ENCODE measurements at regions not wholly inside any gene's neighbourhood (a gene's known extent, or its start where the extent isn't known, plus 50 kb on each side); places are given as distances from the start of the nearest gene placed in this dataset.

DNA sequence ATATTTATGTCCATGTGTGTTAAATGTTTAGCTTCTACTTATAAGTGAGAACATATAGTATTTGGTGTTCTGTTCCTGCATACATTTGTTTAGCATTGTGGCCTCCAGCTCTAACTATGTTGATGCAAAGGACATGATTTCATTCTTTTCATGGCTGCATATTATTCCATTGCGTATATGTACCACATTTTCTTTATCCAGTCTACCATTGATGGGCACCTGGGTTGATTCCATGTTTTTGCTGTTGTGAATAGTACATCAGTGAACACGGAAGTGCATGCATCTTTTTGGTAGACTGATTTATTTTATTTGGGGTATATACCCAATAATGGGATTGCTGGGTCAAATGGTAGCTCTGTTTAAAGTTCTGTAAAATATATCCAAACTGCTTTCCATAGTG, 359.0 kb downstream of the SLCO4C1 start:
- H3K9me3 ChIP-seq (ENCODE audit: insufficient read depth, low read length): no peaks in the 10 kb centered on the region
- H3K9ac ChIP-seq (ENCODE audit: insufficient read length, low read depth): no peak overlapping the region
- DNase-seq (ENCODE audit: low read depth, low spot score): no peak
- H3K27me3 ChIP-seq (ENCODE audit: insufficient read depth, insufficient read length): no peaks in the 10 kb centered on the region
- H3K36me3 ChIP-seq (ENCODE audit: insufficient read depth, insufficient read length, low read length): no peaks in the 10 kb centered on the region
- TF ChIP-seq SUZ12 (IDR thresholded peaks at IDR 0.05; ENCODE audit: extremely low read depth, insufficient read depth, insufficient read length) (no peak), ZNF274 (IDR thresholded peaks at IDR 0.05; ENCODE audit: low read depth, low read length) (no peak), YY1 (IDR thresholded peaks at IDR 0.05; ENCODE audit: insufficient read depth, insufficient read length) (no peak)
- no peaks in the 10 kb centered on the region for H3K4me1 ChIP-seq (ENCODE audit: insufficient read depth, insufficient read length)
- H3K4me3 ChIP-seq (ENCODE audit: insufficient read length, low read depth): no peak overlapping the region

DNA sequence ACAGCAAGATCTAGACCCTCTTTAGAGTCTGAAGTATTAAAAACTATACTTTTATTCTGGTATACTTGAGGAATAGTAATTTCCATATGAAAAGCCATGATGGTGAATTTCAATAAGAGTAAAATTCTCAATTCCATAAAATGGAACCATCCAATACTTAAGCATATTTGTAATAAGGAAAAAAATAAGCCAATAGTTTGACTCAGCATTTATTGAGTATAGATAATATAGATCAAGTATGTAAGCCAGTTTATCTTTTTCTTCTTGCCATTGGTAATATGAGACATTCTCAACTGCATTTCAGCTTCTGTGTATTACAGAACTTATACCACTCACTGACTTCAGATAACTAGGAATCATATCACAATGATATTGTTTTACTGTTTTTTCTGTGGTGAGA, 361.0 kb downstream of the SLCO4C1 start:
- H3K9ac ChIP-seq (ENCODE audit: insufficient read length, low read depth): no peak overlapping the region
- DNase-seq (ENCODE audit: low read depth, low spot score): no peak
- no peaks in the 10 kb centered on the region for H3K9me3 ChIP-seq (ENCODE audit: insufficient read depth, low read length)
- no peak for TF ChIP-seq SUZ12 (IDR thresholded peaks at IDR 0.05; ENCODE audit: extremely low read depth, insufficient read depth, insufficient read length)
- TF ChIP-seq ZNF274 (IDR thresholded peaks at IDR 0.05; ENCODE audit: low read depth, low read length): no peak
- no peak for TF ChIP-seq YY1 (IDR thresholded peaks at IDR 0.05; ENCODE audit: insufficient read depth, insufficient read length)
- H3K4me3 ChIP-seq (ENCODE audit: insufficient read length, low read depth): no peak overlapping the region
- no peaks in the 10 kb centered on the region for H3K27me3 ChIP-seq (ENCODE audit: insufficient read depth, insufficient read length)
- no peaks in the 10 kb centered on the region for H3K4me1 ChIP-seq (ENCODE audit: insufficient read depth, insufficient read length)
- H3K36me3 ChIP-seq (ENCODE audit: insufficient read depth, insufficient read length, low read length): no peaks in the 10 kb centered on the region

DNA sequence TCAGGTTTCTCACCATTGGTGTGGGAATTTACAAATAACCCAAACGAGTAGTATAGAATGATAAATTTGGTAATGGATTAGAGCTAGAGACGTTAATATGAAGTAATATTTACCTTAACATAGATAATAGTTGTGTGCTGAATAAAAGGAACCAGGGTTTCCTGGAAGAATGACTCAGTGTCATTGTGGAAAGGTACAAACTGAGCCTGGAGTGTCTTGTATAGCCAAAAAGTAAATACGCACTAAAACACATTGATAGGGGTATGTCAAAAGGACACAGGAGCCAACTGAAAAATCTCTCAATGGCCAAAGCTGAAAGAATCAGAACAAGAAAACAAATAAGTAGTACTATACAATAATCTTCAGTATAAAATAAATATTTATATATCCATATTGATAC, 363.5 kb downstream of the SLCO4C1 start:
- no peaks in the 10 kb centered on the region for H3K27me3 ChIP-seq (ENCODE audit: insufficient read depth, insufficient read length)
- no peaks in the 10 kb centered on the region for H3K9me3 ChIP-seq (ENCODE audit: insufficient read depth, low read length)
- H3K4me1 ChIP-seq (ENCODE audit: insufficient read depth, insufficient read length): no peaks in the 10 kb centered on the region
- no peak for DNase-seq (ENCODE audit: low read depth, low spot score)
- TF ChIP-seq YY1 (IDR thresholded peaks at IDR 0.05; ENCODE audit: insufficient read depth, insufficient read length): no peak
- TF ChIP-seq SUZ12 (IDR thresholded peaks at IDR 0.05; ENCODE audit: extremely low read depth, insufficient read depth, insufficient read length): no peak
- TF ChIP-seq ZNF274 (IDR thresholded peaks at IDR 0.05; ENCODE audit: low read depth, low read length): no peak
- H3K4me3 ChIP-seq (ENCODE audit: insufficient read length, low read depth): no peak overlapping the region
- H3K36me3 ChIP-seq (ENCODE audit: insufficient read depth, insufficient read length, low read length): no peaks in the 10 kb centered on the region
- H3K9ac ChIP-seq (ENCODE audit: insufficient read length, low read depth): no peak overlapping the region

DNA sequence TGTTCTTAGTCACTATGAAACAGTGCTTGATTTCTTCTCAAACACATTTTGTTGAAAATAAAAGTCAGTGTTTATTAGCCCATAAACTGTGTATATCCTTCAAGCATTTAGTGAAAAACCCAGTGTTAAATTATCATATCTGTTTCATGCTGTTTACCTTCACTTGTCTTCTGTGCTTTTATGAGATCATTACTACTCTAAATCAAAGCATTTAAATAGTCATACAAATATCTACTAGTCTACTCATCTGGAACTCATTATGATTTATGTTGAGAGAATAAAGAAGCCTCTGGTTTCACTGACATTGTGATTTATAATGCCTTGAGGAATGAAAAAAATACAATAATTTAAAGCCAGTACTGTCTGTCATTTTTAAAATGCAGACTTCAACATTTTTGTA, 366.5 kb downstream of the SLCO4C1 start:
- no peaks in the 10 kb centered on the region for H3K9me3 ChIP-seq (ENCODE audit: insufficient read depth, low read length)
- no peaks in the 10 kb centered on the region for H3K4me1 ChIP-seq (ENCODE audit: insufficient read depth, insufficient read length)
- H3K36me3 ChIP-seq (ENCODE audit: insufficient read depth, insufficient read length, low read length): no peaks in the 10 kb centered on the region
- no peak for DNase-seq (ENCODE audit: low read depth, low spot score)
- TF ChIP-seq ZNF274 (IDR thresholded peaks at IDR 0.05; ENCODE audit: low read depth, low read length) (no peak), YY1 (IDR thresholded peaks at IDR 0.05; ENCODE audit: insufficient read depth, insufficient read length) (no peak), SUZ12 (IDR thresholded peaks at IDR 0.05; ENCODE audit: extremely low read depth, insufficient read depth, insufficient read length) (no peak)
- no peaks in the 10 kb centered on the region for H3K27me3 ChIP-seq (ENCODE audit: insufficient read depth, insufficient read length)
- H3K9ac ChIP-seq (ENCODE audit: insufficient read length, low read depth): no peak overlapping the region
- H3K4me3 ChIP-seq (ENCODE audit: insufficient read length, low read depth): no peak overlapping the region

DNA sequence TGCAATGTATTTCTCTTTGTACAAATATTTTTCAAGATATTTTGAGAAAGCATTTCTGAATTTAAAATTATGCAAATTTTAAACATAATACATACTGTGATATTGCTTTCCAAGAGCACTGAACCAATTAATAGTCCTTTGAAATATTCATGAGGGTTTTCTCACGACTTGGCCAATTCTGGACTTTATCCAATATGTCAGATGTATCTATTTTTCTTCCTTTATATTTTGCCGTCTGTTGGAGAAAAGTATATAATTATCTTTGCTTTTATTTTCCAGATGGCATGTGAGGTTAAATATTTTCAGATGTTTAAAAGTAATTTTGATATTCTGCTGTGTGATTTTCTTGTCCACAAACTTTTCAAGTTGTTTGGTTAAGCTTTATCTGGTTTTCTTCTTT, 378.9 kb downstream of the SLCO4C1 start:
- no peak overlapping the region for H3K9ac ChIP-seq (ENCODE audit: insufficient read length, low read depth)
- H3K36me3 ChIP-seq (ENCODE audit: insufficient read depth, insufficient read length, low read length): no peaks in the 10 kb centered on the region
- H3K4me3 ChIP-seq (ENCODE audit: insufficient read length, low read depth): no peak overlapping the region
- H3K27me3 ChIP-seq (ENCODE audit: insufficient read depth, insufficient read length): no peaks in the 10 kb centered on the region
- H3K9me3 ChIP-seq (ENCODE audit: insufficient read depth, low read length): no peaks in the 10 kb centered on the region
- no peaks in the 10 kb centered on the region for H3K4me1 ChIP-seq (ENCODE audit: insufficient read depth, insufficient read length)
- DNase-seq (ENCODE audit: low read depth, low spot score): no peak
- no peak for TF ChIP-seq YY1 (IDR thresholded peaks at IDR 0.05; ENCODE audit: insufficient read depth, insufficient read length)
- no peak for TF ChIP-seq ZNF274 (IDR thresholded peaks at IDR 0.05; ENCODE audit: low read depth, low read length)
- TF ChIP-seq SUZ12 (IDR thresholded peaks at IDR 0.05; ENCODE audit: extremely low read depth, insufficient read depth, insufficient read length): no peak

DNA sequence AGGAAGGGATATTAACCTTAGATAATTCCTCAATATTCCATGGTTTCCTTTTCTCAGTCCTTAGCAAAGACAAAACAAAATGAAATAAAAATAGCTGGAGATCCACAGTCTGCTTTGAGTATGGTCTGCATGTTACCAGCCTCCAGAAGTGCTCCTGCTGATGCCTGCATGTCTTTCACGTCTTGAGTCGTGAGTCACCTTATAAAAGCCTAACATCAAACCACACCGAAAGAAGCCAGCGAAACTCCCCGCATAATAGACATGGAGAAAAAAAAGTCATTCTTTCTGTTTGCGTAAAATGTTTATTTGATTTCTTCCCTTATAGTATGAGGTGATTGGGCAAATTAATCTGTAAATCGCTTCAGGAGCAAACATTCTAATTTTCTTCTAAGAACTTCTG, 380.5 kb downstream of the SLCO4C1 start:
- H3K9ac ChIP-seq (ENCODE audit: insufficient read length, low read depth): no peak overlapping the region
- H3K27me3 ChIP-seq (ENCODE audit: insufficient read depth, insufficient read length): no peaks in the 10 kb centered on the region
- no peaks in the 10 kb centered on the region for H3K36me3 ChIP-seq (ENCODE audit: insufficient read depth, insufficient read length, low read length)
- no peaks in the 10 kb centered on the region for H3K4me1 ChIP-seq (ENCODE audit: insufficient read depth, insufficient read length)
- no peaks in the 10 kb centered on the region for H3K9me3 ChIP-seq (ENCODE audit: insufficient read depth, low read length)
- H3K4me3 ChIP-seq (ENCODE audit: insufficient read length, low read depth): no peak overlapping the region
- TF ChIP-seq SUZ12 (IDR thresholded peaks at IDR 0.05; ENCODE audit: extremely low read depth, insufficient read depth, insufficient read length) (no peak), ZNF274 (IDR thresholded peaks at IDR 0.05; ENCODE audit: low read depth, low read length) (no peak), YY1 (IDR thresholded peaks at IDR 0.05; ENCODE audit: insufficient read depth, insufficient read length) (no peak)
- DNase-seq (ENCODE audit: low read depth, low spot score): no peak

DNA sequence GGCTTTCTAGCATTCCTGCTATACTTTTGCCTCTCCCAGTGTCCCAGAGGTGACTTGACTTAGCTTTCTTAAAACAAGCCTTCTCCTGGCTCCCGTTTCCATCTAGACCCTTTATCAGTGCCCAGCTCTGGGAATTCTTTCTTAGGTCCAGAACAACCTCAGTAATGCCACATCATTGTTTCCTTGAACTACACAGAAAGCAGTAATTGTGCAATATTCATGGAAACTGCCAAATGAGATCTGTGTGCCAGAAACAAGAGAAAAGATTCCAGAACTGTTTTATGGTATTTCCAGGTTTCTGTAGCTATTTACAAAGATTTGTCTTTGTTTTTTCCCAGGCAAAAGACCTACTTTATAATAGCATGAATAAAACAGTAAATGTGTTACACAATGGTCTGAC, 391.3 kb downstream of the SLCO4C1 start:
- H3K9me3 ChIP-seq (ENCODE audit: insufficient read depth, low read length): no peaks in the 10 kb centered on the region
- TF ChIP-seq ZNF274 (IDR thresholded peaks at IDR 0.05; ENCODE audit: low read depth, low read length): no peak
- TF ChIP-seq YY1 (IDR thresholded peaks at IDR 0.05; ENCODE audit: insufficient read depth, insufficient read length): no peak
- no peak overlapping the region for H3K4me3 ChIP-seq (ENCODE audit: insufficient read length, low read depth)
- H3K36me3 ChIP-seq (ENCODE audit: insufficient read depth, insufficient read length, low read length): no peaks in the 10 kb centered on the region
- H3K9ac ChIP-seq (ENCODE audit: insufficient read length, low read depth): no peak overlapping the region
- DNase-seq (ENCODE audit: low read depth, low spot score): no peak
- no peaks in the 10 kb centered on the region for H3K4me1 ChIP-seq (ENCODE audit: insufficient read depth, insufficient read length)
- no peaks in the 10 kb centered on the region for H3K27me3 ChIP-seq (ENCODE audit: insufficient read depth, insufficient read length)

DNA sequence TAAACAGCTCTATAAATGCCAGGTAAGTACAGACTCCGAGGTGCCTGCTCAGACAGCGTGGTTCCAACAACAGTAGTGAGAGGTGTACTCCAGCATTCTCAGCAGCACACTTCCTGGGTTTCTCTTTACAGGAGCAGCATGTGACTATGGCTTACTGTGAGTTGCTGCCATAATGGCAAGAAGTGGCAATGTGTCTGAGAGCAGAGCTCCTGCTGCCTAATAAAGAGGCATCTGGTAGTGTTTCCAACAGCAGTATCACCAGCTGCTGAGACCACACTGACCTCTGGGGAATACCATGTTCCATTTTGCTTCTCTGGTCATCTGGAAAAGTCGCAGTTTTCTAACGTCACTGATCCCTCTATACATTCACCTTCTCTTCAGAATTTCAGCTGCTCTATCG, 398.2 kb downstream of the SLCO4C1 start:
- Histone ChIP-seq H3K27me3 (ENCODE audit: insufficient read depth, insufficient read length) (no peaks in the 10 kb centered on the region), H3K9ac (ENCODE audit: insufficient read length, low read depth) (no peak overlapping the region), H3K4me1 (ENCODE audit: insufficient read depth, insufficient read length) (no peaks in the 10 kb centered on the region), H3K36me3 (ENCODE audit: insufficient read depth, insufficient read length, low read length) (no peaks in the 10 kb centered on the region), H3K4me3 (ENCODE audit: insufficient read length, low read depth) (no peak overlapping the region), H3K9me3 (ENCODE audit: insufficient read depth, low read length) (no peaks in the 10 kb centered on the region)
- no peak for TF ChIP-seq YY1 (IDR thresholded peaks at IDR 0.05; ENCODE audit: insufficient read depth, insufficient read length)
- no peak for TF ChIP-seq SUZ12 (IDR thresholded peaks at IDR 0.05; ENCODE audit: extremely low read depth, insufficient read depth, insufficient read length)
- TF ChIP-seq ZNF274 (IDR thresholded peaks at IDR 0.05; ENCODE audit: low read depth, low read length): no peak
- DNase-seq (ENCODE audit: low read depth, low spot score): no peak
